ENCODE measurements at regions not wholly inside any gene's neighbourhood (a gene's known extent, or its start where the extent isn't known, plus 50 kb on each side); places are given as distances from the start of the nearest gene placed in this dataset.

DNA sequence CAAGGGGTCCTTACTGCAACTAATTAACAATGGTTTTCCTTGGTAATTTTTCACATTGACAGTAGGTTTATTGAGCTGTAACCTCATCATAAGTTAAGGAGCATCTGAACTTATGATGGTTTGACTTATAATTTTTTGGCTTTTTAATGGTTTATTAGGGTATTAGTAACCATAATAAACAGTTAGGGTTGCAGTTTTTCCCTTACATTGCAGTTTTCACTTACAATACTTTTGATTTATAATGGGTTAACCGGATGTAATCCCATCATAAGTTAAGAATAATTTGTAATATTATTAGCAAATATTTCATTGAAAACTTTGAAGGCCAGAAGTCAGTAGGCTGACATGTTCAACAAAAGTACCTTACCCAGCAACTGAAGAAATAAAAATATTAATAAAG is 811.6 kb downstream of the TRHDE start:
- H3K27ac ChIP-seq, result no peak overlapping the region

DNA sequence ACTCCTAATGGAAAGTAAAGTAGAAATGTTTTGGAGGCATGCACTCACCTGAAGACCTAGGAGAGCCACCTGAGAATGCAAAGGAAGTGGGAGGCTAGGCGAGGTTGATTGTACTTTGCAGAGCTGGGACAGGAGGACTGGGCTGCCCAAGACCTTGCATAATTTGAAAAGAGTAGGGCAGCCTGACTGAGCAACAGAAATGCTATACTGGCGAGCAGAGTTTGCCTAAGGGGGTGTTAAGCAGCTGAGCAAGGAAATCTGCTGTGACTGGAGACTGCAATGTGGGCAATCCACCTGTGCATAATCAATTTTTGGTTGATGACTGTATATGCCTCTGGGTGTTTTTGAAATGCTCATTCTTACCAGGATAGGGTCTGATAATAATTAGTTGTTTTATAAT is 834.1 kb downstream of the TRHDE start:
- ATAC-seq (ENCODE audit: low FRiP score in 2 of 2) (no peak), DNase-seq (no peak)
- Histone ChIP-seq H3K27me3 (no peaks in the 10 kb centered on the region), H3K9me3 (no peaks in the 10 kb centered on the region), H3K4me1 (no peaks in the 10 kb centered on the region), H3K27ac (no peak overlapping the region), H3K4me3 (no peak overlapping the region), H3K36me3 (no peaks in the 10 kb centered on the region)
- 30 to 60% methylated on average over 2 of the region's 2 CpGs for WGBS, 2 donors
- TF ChIP-seq POLR2A (IDR thresholded peaks at IDR 0.05), result no peak
- TF ChIP-seq EP300 (IDR thresholded peaks at IDR 0.05), result no peak
- TF ChIP-seq, protein P1, sequence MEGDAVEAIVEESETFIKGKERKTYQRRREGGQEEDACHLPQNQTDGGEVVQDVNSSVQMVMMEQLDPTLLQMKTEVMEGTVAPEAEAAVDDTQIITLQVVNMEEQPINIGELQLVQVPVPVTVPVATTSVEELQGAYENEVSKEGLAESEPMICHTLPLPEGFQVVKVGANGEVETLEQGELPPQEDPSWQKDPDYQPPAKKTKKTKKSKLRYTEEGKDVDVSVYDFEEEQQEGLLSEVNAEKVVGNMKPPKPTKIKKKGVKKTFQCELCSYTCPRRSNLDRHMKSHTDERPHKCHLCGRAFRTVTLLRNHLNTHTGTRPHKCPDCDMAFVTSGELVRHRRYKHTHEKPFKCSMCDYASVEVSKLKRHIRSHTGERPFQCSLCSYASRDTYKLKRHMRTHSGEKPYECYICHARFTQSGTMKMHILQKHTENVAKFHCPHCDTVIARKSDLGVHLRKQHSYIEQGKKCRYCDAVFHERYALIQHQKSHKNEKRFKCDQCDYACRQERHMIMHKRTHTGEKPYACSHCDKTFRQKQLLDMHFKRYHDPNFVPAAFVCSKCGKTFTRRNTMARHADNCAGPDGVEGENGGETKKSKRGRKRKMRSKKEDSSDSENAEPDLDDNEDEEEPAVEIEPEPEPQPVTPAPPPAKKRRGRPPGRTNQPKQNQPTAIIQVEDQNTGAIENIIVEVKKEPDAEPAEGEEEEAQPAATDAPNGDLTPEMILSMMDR (IDR thresholded peaks at IDR 0.05), result no peak
- TF ChIP-seq POLR2AphosphoS5 (IDR thresholded peaks at IDR 0.05), result no peak

More for the DNA sequence above, 811.6 kb downstream of the TRHDE start:
- TF ChIP-seq, protein P1 (IDR thresholded peaks at IDR 0.05), result no peak
- TF ChIP-seq POLR2AphosphoS5 (IDR thresholded peaks at IDR 0.05), result no peak
- TF ChIP-seq POLR2A (IDR thresholded peaks at IDR 0.05), result no peak
- no peak for TF ChIP-seq EP300 (IDR thresholded peaks at IDR 0.05)
- H3K9me3 ChIP-seq, result peaks cover 0 to 8% (median 0%) of the 10 kb centered on the region in 4 donors
- no peaks in the 10 kb centered on the region for H3K27me3 ChIP-seq
- ATAC-seq (ENCODE audit: low FRiP score in 2 of 2) (no peak), DNase-seq (no peak)
- no peaks in the 10 kb centered on the region for H3K4me1 ChIP-seq
- no peaks in the 10 kb centered on the region for H3K36me3 ChIP-seq
- 67 to 70% methylated on average over 1 of the region's 1 CpG for WGBS, 2 donors
- H3K4me3 ChIP-seq, result no peak overlapping the region

DNA sequence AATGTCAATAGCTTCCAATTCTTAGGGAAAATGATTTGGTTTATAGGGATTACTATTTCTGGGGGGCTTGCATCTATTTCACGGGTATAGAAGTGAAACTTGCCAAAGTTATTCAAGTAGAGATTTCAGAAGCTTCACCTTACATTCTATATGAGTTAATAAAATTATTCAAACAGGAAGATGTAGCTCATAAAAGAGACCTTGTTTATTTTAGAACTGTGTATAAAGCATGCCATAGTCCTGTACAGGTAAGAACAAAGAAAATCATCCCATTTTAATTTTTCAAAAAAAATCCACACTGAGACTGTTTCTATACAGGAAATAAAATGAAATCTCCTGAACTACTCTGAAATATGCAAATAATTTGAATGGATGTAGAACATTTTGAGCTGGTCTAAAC is 834.7 kb downstream of the TRHDE start:
- Histone ChIP-seq H3K4me3 (no peak overlapping the region), H3K9me3 (no peaks in the 10 kb centered on the region), H3K36me3 (no peaks in the 10 kb centered on the region), H3K4me1 (no peaks in the 10 kb centered on the region), H3K27ac (no peak overlapping the region), H3K27me3 (no peaks in the 10 kb centered on the region)
- TF ChIP-seq POLR2A (IDR thresholded peaks at IDR 0.05) (no peak), POLR2AphosphoS5 (IDR thresholded peaks at IDR 0.05) (no peak), EP300 (IDR thresholded peaks at IDR 0.05) (no peak)
- TF ChIP-seq, protein P1 (IDR thresholded peaks at IDR 0.05), result no peak
- DNase-seq (no peak), ATAC-seq (ENCODE audit: low FRiP score in 2 of 2) (no peak)
- 54 to 78% methylated on average over 1 of the region's 1 CpG for WGBS, 2 donors

DNA sequence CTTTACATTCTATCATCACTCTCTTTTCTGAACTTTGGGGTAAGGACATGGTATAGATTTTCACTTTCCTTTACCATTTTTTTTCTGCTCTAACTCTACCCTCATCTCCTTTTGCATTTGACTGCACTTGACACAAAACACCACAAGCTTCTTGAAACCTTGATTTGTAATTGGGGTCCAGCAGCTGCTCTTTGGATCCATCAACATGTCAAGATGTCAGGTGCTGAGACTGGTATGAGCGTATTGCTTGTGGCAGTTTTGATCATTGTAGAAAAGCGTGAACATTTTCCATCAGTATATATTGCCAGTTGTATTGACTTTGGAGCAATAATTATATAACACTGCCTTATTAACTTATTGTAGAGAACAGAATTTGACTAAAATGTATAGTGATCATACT is 838.6 kb downstream of the TRHDE start:
- DNase-seq (no peak), ATAC-seq (ENCODE audit: low FRiP score in 2 of 2) (no peak)
- Histone ChIP-seq H3K27me3 (no peaks in the 10 kb centered on the region), H3K9me3 (no peaks in the 10 kb centered on the region), H3K4me1 (no peaks in the 10 kb centered on the region), H3K4me3 (no peak overlapping the region), H3K27ac (no peak overlapping the region), H3K36me3 (no peaks in the 10 kb centered on the region)
- 87 to 96% methylated on average over 2 of the region's 2 CpGs for WGBS, 2 donors
- TF ChIP-seq POLR2A (IDR thresholded peaks at IDR 0.05) (no peak), EP300 (IDR thresholded peaks at IDR 0.05) (no peak), POLR2AphosphoS5 (IDR thresholded peaks at IDR 0.05) (no peak)
- TF ChIP-seq, protein P1 (IDR thresholded peaks at IDR 0.05), result no peak

DNA sequence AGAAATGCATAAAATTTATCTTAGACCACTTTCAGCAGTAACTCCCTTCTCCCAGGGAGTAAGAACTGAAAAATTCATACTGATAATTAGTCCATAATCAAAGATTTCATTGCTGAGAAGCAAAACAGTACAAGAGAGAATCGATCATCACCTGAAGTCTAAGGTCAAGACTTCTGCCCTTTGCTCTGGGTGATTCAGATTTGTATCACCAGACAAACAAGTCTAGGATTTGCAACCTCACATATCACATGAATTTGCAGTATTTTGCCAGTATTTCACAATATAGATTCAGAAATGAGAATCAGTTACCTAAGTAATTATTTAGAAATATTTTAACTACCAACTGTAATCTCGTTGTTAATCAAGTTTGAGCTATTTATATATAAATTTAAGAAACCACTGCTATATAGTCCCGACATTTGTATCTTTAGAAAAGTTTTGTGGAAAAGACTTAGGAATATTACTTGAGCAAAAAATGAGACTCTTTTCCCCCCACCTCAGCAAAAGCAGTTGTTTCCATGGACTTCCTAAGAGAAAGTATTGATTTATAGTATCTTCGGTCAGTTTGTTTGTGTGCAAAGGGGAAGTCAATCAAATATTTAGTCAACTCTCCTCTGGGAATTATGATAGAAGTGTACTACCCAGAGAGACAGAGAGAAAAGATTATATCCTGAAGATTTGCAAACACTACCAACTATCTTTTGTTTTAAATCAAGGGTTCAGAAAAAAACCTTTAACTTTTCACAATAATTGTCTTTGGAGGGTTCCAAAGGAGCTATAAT is 840.1 kb downstream of the TRHDE start:
- Histone ChIP-seq H3K9me3 (no peaks in the 10 kb centered on the region), H3K27me3 (no peaks in the 10 kb centered on the region), H3K4me3 (no peak overlapping the region), H3K36me3 (no peaks in the 10 kb centered on the region), H3K27ac (no peak overlapping the region), H3K4me1 (no peaks in the 10 kb centered on the region)
- no peak for ATAC-seq (ENCODE audit: low FRiP score in 2 of 2)
- TF ChIP-seq, protein P1 (IDR thresholded peaks at IDR 0.05), result no peak
- TF ChIP-seq POLR2A (IDR thresholded peaks at IDR 0.05), result no peak
- no peak for TF ChIP-seq POLR2AphosphoS5 (IDR thresholded peaks at IDR 0.05)
- no peak for TF ChIP-seq EP300 (IDR thresholded peaks at IDR 0.05)
- 72 to 73% methylated on average over 4 of the region's 4 CpGs for WGBS, 2 donors
- DNase-seq, result no peak
